GM19455 (cell line): ENCODE measurements at regions not wholly inside any gene's neighbourhood (a gene's known extent, or its start where the extent isn't known, plus 50 kb on each side); places are given as distances from the start of the nearest gene placed in this dataset.
"Not testable (repeated sequence)": the region's sequence is repeated elsewhere in the genome, so short reads cannot be mapped to it uniquely, and the experiment has no call there.

Experiments
- ATAC-seq: cut with Tn5 transposase; IDR thresholded peaks from one replicate; pipeline ENCODE4 v1.9.1; 2021; ENCODE audit not compliant: unreplicated experiment

DNA sequence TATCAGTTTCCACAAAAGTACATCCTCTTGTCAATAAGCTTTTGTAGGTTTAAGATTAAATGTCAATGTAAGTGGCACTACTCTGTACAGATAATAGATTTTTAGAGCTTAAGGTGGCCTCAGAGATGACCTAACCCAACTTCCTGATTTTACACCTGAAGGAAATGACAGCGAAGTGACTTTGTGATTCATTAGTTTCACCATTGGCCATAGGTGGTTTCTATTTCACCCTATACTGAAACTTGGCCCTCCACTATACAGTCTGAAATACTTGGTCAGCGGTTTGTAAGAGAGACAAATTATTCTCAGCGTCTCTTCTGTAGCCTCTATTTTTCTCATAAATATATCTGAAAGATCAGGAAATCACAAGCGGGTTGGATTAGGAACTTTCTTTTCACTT, 330.4 kb upstream of the FAM98A start:
- no peak for ATAC-seq

DNA sequence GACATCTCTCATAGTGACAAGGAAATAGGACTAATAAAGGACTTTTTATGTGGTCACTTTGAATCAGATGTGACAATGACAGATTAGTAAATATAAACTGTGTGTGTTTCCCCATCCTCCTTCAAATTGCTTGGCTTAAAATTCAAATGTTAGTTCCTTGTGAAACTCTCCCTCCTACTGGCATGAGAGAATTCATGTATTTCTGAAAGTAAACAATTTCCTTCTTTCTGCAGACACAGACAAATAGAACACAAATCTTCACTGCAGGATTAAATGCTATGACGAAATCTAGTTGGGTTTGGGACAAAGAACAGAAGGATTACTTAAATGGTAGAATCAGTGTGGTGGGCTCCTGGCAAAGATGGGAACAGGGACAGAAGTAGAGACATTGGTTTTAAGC, 328.7 kb upstream of the FAM98A start:
- ATAC-seq = no peak

DNA sequence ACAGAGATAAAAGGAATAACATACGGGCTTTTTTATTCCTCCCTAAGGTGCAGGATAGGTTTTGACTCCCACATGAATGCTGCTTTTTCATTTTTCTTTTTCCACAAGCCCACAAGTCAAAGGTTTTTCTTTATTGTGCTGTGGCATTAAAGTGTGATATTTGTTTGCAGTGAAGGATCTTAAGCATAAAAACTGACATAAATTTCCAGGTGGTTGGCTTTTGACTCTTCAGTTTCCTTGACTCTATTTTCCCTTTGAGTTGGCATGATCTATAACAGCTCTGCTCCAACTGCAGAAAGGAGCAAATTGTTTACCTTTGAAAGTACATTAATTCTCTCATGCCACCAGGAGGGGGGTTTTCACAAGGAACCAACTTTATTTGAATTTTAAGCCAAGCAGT, 326.2 kb upstream of the FAM98A start:
- ATAC-seq = no peak

DNA sequence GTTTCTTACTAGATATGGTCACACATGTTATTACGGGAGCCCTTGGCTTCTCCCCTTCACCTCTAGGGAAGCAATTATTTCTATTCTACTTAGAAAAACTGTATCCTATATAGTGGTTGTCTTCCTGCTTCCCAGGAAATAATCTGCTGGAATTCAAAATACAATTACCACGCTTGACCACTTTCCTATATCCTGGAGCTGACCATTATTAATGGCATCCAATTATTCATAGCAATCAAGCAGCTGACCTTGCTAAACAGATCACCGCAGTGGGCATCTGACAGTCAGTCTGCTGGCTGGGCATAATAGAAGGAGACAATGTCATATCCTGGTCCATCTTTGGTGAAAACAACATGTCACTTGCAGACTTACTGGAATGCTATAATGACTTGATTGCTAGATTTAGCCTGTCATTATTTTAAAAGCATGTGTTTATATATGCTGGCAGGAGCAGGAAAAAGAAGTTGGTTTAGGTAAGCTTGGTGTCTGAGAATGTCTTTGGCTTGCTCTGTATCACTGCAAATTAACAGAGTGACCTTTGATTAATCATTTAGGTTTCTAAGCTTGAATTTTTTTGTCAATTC, 325.6 kb upstream of the FAM98A start:
- ATAC-seq = no peak

DNA sequence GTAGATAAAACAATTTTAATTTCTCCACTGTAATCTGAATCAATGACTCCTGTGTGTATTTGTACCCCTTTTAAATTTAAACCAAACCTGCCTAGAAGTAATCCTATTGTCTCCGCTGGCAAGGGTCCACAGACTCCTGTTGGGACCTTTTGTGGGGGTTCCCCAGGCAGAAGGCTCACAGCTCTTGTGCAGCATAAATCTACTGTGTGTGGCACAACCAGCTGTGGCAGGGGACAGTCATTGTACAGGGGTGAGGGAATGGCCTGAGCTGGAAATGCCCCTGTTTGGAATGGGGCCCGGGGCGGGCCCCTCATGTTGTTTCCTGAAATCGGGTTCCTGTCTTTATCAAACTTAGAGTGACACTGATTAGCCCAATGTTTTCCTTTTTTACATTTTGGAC, 318.2 kb upstream of the FAM98A start:
- ATAC-seq = no peak

DNA sequence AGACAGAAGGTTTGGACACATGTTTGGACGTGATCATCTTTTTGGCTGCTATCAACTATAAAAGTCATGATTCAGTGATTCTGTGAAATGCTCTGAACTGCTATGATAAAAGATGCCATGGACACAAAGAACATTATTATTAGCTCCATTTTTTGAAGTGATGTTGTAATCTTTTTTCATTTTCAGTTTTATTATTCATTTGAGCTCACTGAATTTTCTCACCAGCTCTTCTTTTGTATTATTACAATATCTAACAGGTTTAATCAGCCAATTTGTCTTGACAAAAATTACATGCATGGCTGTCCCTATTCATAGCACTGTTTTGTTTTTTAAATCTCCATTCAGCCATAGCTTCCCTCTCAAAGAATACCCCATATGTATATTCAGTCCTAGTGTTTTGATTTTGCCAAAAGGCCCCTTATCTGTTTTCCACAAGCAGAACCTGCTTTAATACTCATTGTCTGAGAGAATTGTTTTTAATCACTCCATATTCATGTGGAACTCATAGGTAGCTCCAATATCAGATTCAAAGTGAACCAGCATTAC, 314.0 kb upstream of the FAM98A start:
- no peak for ATAC-seq

DNA sequence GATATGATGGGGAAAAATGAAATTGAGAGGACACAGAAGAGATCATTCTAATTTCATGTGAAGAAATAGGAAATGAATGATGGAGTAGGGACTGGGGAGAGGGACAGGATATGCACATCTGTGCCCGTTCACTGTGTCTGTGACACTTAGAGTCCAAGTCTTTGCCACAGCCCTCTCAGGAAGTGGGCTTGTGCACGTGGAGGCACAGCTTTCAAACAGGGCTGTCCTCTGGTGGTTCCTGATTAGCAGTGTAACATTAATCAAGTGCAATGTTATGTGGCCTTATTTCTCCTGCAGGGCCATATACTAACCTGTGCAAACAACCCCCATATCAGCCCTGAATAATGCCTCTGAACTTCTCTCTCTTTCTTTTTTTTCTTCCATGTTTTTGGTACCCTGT, 312.2 kb upstream of the FAM98A start:
- ATAC-seq = no peak

DNA sequence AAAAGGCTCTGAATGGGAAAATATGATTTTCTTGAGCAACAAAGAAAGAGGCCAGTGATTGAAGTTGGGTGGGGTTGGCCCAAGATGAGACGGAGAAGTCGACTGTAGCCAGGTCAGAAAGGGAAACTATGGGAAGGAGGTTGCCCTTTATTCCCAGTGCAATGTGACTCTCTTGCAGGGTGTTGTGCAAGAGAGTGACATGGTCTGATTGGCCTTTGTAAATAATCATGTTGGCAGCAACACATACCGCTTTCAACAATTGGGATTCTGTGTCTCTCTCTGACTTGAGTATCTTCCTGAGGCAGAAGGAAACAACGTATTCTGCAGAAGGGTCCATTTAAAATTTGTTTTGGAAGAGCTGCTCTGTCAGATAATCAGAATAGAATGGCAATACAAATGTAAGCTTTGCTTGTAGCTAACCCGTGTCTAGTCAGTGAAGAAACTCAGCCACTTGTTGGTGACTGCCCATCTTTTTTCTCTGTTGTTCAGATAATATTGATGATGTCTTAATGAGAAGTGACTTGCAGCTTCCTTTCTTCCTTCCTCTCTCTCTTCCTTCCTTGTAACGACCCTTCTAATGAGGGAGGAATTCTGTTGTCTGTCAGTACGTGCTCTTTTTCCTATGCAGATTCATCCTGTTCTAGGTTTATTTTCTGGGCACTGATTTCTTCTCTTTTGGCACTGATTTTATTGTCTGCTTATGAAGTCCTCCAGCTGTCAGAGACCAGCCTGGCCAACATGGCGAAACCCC, 311.0 kb upstream of the FAM98A start:
- no peak for ATAC-seq

DNA sequence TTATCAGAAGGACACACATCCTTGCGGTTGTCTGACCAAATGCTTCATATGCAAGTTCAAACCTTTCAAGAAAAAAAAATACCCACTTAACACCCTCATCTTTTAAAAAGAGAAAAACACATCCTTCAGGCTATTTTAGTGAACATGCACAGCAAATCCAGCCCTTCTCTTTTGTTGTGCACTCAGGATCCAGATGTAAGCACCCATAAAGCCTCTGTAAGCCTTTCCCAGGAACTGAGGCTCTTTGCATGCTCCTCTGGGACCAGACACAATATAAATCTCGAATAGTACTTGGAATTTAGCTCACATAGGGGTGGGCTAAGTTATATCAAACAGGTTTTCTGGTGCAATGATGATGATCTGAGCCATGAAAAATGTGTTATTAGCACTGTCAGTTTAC, 308.8 kb upstream of the FAM98A start:
- no peak for ATAC-seq

DNA sequence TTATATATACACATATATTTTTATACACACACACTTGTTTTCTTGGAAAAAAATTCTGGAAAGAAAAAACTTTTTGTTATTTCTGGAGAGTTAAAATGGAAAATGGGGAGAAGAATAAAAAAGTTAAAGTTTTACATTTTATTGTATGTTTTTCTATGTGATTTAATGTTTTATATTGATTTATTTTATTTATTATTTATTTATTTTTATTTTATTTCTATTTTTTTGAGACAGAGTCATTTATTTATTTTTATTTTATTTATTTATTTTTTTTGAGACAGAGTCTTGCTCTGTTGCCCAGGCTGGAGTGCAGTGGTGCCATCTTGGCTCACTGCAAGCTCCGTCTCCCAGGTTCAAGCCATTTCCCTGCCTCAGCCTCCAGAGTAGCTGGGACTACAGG, 307.0 kb upstream of the FAM98A start:
- not testable (repeated sequence) for ATAC-seq

DNA sequence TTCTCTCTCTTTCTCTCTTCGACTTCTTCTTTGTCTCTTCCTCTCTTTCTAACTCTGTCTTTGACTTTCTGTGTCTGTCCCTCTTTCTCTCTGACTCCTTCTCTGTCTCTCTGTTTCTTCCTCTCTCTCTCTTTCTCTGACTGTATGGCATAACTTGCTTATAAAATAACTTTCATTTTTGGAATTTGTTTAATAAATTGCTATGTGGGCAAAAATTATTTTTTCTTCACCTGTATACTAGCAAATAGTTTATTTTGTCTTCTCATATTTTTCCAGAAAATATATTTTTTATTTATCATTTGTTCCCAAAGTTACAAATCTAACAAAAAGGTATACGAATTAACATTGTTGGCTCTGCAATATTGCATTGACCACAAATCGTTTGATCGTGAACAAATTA, 305.7 kb upstream of the FAM98A start:
- no peak for ATAC-seq

DNA sequence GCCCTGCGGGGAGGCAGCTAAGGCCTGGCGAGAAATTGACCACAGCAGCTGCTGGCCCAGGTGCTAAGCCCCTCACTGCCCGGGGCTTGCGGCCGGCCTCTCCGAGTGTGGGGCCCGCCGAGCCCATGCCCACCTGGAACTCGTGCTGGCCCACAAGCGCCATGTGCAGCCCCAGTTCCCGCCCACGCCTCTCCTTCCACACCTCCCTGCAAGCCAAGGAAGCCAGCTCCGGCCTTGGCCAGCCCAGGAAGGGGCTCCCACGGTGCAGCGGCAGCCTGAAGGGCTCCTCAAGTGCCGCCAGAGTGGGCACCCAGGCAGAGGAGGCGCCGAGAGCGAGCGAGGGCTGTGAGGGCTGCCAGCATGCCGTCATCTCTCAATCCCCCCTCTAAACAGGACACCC, 304.6 kb upstream of the FAM98A start:
- ATAC-seq = no peak

DNA sequence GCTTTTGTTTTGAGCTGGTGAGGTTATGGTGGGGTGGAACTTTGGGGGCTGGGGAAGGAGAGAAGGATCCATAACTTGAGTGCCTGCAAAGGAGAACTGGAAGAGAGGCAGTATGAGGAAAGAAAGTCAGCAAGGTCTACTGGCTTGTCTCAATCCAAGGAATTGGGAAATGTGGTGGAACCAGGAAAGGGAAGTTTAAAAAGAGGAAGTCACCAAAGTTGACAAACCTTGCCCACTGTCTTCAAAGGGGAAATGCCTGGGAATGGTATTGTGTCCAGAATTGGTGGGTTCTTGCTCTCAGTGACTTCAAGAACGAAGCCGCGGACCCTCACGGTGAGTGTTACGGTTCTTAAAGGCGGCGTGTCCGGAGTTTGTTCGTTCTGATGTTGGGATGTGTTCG, 304.1 kb upstream of the FAM98A start:
- ATAC-seq = no peak

DNA sequence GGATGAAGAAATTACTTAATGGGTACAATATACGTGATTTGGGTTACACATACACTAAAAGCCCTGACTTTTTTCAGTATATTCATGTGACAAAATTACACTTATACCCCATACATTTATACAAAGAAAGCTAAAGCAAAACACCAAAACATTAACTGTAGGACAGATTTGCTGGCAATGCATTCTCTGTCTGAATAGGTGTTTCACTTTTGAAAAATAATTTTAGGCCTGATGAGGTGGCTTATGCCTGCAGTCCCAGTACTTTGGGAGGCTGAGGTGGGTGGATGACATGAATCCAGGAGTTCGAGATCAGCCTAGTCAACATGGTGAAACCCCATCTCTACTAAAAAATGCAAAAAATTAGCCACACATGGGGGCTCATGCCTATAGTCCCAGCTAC, 301.5 kb upstream of the FAM98A start:
- ATAC-seq = no peak

DNA sequence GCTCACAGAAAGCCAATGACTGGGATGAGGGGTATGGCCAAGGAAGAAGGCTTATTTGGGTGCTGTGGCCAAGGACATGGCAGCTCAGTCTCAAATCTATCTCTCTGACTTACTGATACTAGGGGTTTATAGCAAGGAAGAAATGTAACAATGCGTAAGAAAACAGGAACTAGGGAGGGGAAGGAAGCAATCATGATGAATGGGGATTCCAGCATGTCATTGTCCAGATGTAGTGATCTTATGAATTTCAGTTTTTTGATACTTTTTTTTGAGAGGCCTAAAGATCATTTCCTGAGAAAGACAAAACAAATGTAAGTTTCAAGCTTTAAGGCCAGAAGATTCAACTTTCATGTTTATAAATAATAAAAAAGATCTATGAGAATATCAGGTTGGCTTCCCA, 298.6 kb upstream of the FAM98A start:
- no peak for ATAC-seq

DNA sequence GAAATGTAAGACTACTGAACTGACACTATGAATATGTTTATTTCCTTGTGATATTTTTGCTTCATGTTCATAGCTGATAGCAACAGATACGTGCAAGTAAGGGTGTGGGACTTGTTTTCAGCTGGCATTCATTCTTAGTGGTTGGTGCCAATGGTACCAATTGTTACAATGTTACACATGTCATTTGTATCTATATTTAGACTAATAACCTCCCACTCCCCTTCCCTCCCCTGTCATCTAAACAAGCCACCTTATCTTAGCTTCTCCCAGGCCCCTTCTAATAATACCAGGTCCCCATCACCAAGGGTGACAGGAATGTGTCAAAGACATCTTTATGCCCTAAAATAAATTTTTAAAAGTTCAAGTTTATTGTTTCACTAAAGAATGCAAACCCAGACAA, 294.7 kb upstream of the FAM98A start:
- ATAC-seq = no peak

DNA sequence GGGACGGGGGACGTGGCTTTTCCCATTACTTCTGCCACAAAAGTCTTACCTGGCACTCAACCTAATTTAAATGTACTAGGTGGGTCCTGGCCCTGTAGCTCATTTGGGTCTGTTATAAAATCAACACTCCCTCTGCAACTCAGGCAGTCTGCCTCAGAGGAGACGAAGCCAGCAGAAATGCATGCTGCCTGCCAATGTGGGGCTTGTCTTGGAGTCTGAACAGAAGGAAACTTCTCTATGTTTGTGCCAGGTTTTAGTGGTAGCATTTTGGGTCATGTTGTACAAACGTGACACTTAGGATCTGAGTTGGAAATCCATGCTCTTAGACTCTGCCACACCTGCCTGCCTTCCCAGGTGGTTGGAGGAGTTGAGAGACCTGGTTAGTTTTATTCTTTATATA, 292.5 kb upstream of the FAM98A start:
- ATAC-seq = no peak

DNA sequence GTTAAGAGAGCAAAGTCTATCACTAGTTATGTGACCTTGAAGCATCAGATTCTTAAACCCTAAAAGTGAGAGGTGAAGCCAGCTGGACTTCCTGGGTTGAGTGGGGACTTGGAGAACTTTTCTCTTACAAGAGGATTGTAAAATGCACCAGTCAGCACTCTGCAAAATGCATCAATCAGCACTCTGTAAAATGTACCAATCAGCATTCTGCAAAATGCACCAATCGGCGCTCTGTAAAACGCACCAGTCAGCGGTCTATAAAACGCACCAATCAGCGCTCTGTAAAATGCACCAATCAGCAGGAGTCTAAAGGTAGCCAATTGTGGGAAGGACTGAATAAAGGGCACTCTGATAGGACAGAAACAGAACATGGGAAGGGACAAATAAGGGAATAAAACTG, 291.6 kb upstream of the FAM98A start:
- no peak for ATAC-seq

DNA sequence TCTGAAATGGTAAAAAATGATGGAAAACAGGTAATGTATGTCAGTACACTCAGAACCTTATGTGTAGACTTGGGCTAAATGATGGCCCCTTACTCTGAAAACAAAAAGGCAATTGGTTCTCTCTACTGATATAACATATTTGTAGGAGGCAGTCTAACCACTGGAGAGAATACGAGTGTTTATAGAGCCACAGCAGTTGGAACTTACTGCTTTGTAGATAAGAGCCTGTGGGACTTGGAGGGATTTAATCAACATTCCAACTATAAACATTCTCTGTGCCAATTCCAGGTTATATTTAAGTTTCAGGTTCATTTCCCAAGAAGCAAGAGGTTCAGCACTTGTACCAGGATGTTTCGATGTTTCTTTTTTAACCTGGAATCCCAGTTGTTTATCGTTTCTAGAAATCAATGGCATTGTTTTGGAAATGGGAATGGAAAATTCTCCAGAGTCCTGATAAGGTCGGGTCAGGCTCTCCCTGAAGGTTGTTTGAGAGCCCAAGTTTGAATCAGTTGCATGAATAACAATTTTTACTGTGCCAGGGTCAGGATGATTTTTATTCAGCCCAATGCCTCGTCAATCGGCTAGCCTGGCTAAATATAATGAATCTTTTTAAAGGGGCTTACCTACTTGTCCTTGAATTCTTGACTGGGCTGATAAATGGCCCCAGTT, 278.4 kb upstream of the FAM98A start:
- no peak for ATAC-seq

DNA sequence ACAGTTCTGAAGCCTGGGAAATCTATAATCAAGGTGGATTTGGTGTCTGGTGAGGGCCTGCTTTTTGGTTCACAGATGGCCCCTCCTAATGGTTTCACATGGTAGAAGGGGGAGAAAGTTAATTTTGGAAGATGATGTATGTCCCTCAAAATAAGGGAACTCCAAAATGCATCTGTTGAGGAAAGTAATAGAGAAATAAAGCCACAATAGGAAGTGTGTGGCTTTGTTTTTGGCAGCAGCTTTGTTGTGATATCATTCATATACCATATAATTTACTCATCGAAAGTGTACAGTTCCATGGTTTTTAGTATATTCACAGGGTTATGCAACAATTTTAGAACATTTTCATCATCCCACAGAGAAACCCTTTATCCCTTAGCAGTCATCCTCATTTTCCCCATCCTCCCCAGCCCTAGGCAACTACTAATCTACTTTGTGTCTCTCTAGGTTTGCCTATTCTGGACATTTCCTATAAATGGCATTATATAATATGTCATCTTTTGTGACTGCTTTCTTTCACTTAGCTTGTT, 274.0 kb upstream of the FAM98A start:
- no peak for ATAC-seq

DNA sequence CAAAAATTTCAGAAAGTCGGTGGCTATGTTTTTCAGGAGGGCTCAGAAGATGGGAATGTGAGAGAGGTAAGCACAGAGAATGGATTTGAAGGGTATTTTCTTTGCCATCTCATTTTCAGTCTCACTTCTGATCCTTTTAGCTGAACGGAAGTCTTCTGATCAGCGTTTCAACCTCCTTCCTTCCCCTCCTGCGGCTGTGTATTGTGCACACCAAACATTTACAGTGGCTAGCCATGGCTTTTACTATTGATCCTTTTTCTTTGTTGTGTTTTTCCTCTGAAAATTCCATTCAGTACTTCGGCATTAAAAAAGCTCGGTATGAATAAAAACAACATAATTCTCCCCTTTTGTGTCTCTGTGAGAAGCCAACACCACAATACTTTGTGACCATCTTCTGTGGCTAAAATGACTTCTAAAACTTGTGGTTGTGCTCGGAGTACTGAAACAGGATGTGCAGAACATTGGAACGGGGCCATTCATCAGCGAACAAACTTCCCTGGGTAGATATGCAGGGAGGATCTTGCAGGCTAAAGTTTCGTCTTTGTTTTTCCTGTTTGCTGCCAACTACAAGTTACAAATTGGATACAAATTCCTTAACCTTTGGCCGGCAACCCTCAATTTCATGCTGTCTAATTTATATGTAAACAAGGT, 260.8 kb upstream of the FAM98A start:
- no peak for ATAC-seq

DNA sequence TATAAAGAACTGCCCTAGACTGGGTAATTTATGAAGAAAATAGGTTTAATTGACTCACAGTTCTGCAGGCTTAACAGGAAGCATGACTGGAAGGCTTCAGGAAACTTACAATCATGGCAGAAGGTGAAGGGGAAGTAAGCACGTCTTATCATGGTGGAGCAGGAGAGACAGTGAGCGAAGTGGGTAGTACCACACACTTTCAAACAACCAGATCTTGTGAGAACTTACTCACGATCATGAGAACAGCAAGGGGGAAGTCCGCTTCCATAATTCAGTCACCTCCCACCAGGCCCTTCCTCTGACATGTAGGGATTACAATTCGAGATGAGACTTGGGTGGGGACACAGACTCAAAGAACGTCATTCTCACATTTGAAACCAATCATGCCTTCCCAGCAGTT, 260.1 kb upstream of the FAM98A start:
- ATAC-seq = no peak
